NCI-H82 (cell line): ENCODE measurements at regions not wholly inside any gene's neighbourhood (a gene's known extent, or its start where the extent isn't known, plus 50 kb on each side); places are given as distances from the start of the nearest gene placed in this dataset.
"Not testable (repeated sequence)": the region's sequence is repeated elsewhere in the genome, so short reads cannot be mapped to it uniquely, and the experiment has no call there.

ENCODE experiments used
- DNase-seq: peaks from one replicate; lab custom pipeline; 2025; lab: John Stamatoyannopoulos, UW

- no peak for DNase-seq
Observed at GRCh38 chr6:40152196-40152595, 217.9 kb upstream of the MOCS1 start.

DNA sequence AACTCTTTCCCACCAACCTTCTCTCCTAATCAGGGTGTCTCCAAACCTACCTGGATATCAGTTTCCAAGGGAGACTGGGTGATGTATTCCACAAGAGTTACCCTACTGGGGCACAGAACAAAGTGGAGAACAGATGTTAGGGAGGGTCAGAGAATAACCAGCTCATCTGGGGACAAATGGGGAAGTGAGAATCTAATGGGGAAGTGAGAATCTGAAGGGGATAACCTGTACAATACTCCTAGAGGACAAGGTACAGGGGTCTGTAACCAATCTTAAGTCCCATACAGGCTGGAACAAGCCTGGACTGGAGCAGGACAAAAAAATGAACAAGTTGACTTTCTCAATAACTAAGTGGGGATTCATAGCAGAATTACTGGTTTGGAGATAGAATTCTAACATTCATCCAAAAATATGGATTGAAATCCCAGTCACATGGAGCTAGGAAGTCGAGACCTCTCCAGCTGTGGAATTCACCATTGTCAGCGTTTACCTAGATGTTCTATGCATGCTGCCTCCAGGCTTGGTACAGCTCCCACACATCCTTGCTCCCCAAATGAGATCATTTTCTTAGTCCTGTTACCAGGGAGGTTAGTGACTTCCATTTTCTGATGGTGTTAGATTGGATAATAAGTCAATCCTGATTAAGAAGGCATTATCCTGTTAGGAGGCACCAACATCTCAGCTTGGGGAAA lies 214.8 kb upstream of the MOCS1 start:
- peak; percentile 93 for DNase-seq

- no peak for DNase-seq
Observed at GRCh38 chr6:40146902-40147301, 212.6 kb upstream of the MOCS1 start.

GRCh38 chr6:40139447-40139846 lies 205.2 kb upstream of the MOCS1 start:
- DNase-seq, result no peak

- no peak for DNase-seq
Observed at GRCh38 chr6:40138273-40138720, 204.0 kb upstream of the MOCS1 start.

DNA sequence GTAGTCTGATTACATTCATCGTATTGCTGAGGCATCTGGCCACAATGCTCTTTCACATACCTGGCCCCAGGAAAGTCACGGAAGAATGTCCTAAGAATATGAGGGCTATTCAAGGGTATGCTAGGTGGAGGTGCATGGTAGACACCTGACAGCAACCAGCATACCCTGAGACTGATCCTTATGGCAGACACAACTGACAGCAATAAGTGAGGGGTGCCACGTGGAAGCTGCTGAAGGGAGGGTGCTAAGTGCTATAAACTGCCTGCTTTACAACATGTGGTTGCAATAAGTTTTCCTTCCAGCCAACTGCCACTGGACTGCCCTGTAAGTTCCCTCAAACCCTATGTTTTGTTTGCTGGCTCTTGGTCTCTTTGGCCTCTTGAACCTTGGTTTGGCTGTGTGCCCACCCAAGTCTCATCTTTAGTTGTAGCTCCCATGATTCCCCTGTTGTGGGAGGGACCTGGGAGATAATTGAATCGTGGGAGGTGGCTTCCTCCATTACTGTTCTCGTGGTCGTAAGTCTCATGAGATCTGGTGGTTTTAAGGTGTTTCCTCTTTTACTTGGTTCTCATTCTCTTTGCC lies 201.3 kb upstream of the MOCS1 start:
- no peak for DNase-seq

DNA sequence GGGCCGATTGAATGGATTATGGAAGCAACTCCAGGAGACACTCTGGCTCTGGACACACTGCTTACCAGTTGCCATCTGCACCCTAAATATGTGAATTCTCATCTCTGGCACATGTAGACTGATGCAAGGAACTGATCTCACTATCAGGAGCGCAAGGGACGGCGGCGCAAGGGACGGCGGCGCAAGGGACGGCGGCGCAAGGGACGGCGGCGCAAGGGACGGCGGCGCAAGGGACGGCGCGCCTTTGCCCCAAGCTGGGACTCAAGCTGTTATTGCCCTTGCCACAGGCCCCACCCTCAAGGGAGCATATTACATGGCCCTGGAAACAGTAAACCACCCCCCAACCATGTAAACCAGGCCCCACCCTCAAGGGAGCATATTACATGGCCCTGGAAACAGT lies 199.7 kb upstream of the MOCS1 start:
- not testable (repeated sequence) for DNase-seq

GRCh38 chr6:40131675-40132074 lies 197.4 kb upstream of the MOCS1 start:
- no peak for DNase-seq

GRCh38 chr6:40128127-40128526 lies 193.9 kb upstream of the MOCS1 start:
- DNase-seq, result no peak

DNA sequence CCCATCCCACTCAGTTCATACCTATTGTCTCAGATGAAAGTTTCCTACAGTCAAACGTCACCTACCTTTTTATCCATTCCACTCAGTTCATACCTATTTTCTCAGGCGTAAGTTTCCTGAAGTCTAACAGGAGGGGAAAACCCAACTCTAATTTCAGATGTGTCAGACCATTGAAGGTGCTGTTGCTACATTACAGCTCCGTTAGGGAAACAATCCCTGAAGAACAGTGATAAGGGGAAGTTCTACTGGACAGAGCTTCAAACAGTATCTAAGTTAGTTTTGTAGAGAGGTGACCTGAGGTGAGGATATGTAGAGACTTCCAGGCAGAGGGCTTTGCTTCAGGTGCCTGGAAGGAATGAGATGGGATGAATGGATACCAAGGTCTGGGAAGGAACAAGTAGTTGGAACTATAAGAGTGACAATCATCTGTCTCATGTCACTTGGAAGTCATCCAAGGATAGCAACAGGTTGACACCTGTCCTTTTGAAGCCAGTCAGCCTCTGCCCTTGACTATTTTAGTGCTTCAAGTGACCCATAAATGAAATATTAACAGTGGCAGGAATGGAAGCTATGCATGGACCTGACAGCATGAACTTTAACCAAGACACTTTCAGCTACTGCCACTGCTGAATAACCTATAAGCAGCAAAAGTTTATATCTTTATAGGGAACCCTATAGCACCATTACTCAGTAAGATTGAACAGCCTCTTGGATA lies 191.6 kb upstream of the MOCS1 start:
- DNase-seq, result no peak

DNA sequence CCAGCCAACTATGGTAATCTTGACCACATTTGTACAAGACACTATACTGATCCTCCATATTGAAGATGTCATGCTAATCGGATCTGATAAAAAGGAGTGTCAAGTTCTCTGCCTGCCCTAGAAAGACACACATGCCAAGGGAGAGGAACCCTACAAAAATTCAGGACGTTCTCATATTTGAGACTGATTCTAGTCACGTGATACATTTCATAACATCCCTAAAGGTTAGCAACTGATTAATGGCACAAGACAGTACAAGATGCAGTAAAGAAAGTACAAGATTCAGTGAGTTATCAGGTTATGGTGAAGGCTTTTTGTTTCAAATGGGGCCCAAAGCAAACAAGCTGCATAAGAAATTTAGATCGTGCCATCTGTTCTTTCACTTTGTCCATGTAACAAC lies 190.7 kb upstream of the MOCS1 start:
- DNase-seq, result no peak

DNA sequence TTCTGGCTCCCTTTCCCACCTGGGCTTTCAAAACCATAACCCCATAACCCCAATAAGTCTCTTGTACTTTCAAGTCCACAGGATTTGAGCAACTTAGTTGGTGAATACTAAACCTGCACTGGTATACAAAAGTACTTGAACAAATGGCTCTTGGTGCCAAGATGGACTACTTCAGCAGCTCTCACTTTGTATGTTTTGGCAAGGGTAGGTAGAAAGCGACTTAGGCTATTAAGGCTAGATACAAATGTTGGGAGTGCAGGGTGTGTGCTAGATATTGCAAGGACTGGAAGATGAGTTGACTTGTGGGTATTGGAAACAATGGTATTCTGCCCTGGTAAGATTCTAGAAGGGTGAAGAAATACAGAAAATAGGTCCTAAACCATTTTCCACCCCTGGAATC lies 182.6 kb upstream of the MOCS1 start:
- no peak for DNase-seq

DNA sequence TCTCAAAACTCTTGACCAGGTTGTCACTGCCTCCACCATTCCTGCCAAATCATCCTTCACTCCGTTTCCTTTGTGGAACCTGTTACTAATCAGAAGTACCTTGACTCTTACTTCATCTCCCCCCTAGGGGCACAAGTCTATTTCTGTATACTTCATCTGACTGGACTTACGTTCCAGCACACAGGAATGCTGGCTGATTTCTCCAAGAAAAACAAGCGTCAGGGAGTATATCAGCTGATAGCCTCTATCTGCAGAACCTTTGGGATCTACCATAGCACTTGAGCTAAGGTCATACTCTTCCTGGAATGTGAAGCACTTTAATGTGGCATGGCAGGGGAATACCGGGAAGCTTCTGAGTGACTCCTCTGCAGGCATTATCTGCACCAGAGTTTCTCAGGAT lies 178.1 kb upstream of the MOCS1 start:
- DNase-seq, result peak; percentile 15

- DNase-seq, result no peak
Observed at GRCh38 chr6:40108736-40109135, 174.5 kb upstream of the MOCS1 start.

DNA sequence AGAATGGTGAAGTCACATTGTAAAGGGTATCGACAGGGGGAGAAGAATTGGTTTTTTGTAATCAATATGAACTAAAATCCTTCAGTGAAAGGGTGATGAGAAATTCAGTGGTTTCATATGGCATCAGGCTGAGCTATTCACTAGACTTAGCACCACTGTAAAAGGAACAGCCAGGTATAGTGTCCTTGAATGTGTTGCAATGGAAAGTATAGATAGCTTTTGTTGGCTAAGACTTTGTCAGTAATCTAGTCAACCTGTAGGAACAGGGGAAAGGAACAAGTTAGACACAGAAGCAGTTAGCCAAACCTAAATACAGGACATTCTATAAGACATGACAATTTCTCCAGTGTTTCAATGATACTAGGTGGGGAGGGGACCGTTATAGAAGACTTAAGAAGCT lies 172.6 kb upstream of the MOCS1 start:
- DNase-seq, result no peak

GRCh38 chr6:40098774-40099173 lies 164.5 kb upstream of the MOCS1 start:
- no peak for DNase-seq

GRCh38 chr6:40097590-40097989 lies 163.3 kb upstream of the MOCS1 start:
- DNase-seq, result no peak

GRCh38 chr6:40083141-40083920 lies 149.1 kb upstream of the MOCS1 start:
- no peak for DNase-seq

DNA sequence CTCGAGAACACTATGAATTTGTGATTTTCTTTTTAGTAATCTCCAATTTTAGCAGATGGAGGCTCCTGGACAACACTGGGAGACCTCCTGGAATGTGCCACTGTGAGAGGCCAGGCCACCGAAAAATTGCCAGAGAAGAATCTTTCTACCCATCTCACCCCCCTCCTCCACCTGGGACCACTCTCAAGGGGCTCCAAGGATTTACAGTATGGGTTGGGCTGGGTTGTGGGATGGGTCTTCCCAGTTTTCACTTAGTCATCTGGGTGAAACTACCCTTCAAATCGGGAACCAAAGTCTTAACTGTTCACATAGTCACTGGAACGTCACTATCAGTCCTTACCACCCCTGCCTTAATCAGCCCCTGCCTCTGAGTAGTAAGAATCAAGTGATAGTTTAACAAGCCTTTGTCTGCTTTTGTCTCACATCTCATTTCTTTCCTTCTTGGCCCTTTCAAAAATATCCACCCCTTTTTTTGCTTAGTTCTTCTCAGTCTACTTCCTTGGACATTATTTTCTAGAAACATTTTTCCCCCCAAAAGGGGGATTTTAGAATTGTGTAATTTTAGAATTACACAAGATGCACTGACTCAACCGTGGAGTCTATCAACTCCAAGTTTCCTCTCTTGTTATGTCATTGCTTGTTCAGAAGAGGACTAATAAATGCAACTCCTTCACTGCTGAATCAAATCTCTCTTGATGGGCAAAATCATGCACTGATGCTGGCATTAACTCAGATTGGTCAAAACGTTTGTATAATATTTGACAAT lies 148.2 kb upstream of the MOCS1 start:
- DNase-seq, result no peak

DNA sequence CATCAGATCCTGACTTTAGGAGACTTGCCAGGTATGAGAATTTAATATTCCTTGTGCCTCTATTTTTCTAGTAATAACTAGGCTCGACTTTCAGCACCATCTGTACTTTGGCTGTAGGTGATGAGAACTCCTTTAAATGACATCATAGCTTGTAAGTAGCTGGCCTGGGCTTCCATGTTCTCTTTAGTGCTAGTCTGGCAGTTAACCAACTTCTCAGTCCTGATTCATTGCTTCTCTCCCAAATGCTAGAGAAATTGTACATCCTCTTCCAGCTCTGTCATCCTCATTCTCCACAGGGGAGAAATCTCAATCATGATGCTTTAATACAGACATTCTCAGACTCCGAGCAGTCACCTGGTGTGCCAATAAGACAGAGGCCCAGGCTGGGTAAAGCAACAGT lies 143.5 kb upstream of the MOCS1 start:
- no peak for DNase-seq

DNA sequence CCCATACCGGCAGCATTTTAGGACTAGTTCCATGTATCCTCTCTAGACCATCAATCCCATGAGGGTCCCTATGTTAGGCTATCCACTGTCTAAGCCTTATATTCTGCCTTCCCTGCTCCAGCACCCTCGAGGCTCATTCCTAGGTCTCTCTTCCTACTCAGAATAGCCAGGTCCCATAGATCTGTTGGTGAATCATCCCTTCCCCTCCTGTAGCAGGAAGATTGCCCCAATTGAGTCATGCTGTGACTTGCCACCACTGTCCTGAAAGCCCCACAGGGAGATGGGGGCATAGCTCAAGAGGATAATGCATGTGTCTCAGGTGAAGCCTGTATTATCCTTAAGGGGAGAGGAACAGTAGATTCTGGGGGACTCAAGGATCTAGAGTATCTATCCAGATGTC lies 143.1 kb upstream of the MOCS1 start:
- no peak for DNase-seq

- DNase-seq, result no peak
Observed at GRCh38 chr6:40075056-40075590, 140.9 kb upstream of the MOCS1 start.
